ENCODE measurements at regions not wholly inside any gene's neighbourhood (a gene's known extent, or its start where the extent isn't known, plus 50 kb on each side); places are given as distances from the start of the nearest gene placed in this dataset.
"Not testable (repeated sequence)": the region's sequence is repeated elsewhere in the genome, so short reads cannot be mapped to it uniquely, and the experiment has no call there.

GRCh38 chr3:140791368-140791767, 113.5 kb downstream of the TRIM42 start:
- intact Hi-C loops (cut with DNase I): no loop called here

DNA sequence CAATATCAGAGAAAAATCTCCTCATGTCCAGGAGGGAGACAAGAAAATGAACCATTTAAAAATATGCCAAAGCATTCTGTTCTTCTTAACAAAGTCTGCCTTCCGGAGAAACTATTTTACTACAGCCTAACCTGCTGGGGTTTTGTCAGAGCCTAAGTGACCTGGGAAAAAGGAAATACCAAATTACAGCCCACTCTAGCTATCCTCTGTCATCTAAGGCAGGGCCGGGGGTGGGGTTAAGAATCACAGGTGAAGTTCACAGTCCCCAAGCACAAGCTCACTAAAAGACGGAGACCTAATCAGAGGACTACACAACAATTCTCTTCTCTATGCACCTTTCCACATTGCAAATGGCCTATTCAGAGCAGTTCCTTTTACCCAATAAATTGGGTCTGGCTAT, 116.6 kb downstream of the TRIM42 start:
- no peak for DNase-seq
- Histone ChIP-seq H3K27me3 (no peaks in the 10 kb centered on the region), H3K4me3 (no peak overlapping the region), H3K4me1 (replicated peaks in 1 of 2) (no peaks in the 10 kb centered on the region), H3K36me3 (replicated peaks in 1 of 2) (no peaks in the 10 kb centered on the region), H3K27ac (no peak overlapping the region), H3K9me3 (replicated peaks in 1 of 3) (no peaks in the 10 kb centered on the region)
- TF ChIP-seq, protein P1, sequence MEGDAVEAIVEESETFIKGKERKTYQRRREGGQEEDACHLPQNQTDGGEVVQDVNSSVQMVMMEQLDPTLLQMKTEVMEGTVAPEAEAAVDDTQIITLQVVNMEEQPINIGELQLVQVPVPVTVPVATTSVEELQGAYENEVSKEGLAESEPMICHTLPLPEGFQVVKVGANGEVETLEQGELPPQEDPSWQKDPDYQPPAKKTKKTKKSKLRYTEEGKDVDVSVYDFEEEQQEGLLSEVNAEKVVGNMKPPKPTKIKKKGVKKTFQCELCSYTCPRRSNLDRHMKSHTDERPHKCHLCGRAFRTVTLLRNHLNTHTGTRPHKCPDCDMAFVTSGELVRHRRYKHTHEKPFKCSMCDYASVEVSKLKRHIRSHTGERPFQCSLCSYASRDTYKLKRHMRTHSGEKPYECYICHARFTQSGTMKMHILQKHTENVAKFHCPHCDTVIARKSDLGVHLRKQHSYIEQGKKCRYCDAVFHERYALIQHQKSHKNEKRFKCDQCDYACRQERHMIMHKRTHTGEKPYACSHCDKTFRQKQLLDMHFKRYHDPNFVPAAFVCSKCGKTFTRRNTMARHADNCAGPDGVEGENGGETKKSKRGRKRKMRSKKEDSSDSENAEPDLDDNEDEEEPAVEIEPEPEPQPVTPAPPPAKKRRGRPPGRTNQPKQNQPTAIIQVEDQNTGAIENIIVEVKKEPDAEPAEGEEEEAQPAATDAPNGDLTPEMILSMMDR (IDR thresholded peaks at IDR 0.05): no peak
- no peak for TF ChIP-seq POLR2A (IDR thresholded peaks at IDR 0.05)
- 47 to 66% (median 54%) methylated on average over 3 of the region's 3 CpGs for WGBS, 4 donors
- intact Hi-C loops (cut with DNase I): no loop called here

More at GRCh38 chr3:140791368-140791767, 113.5 kb downstream of the TRIM42 start:
- Histone ChIP-seq H3K27me3 (no peaks in the 10 kb centered on the region), H3K36me3 (replicated peaks in 1 of 2) (no peaks in the 10 kb centered on the region), H3K4me1 (replicated peaks in 1 of 2) (no peaks in the 10 kb centered on the region), H3K4me3 (no peak overlapping the region), H3K27ac (no peak overlapping the region), H3K9me3 (replicated peaks in 1 of 3) (no peaks in the 10 kb centered on the region)
- TF ChIP-seq, protein P1 (IDR thresholded peaks at IDR 0.05): no peak
- TF ChIP-seq POLR2A (IDR thresholded peaks at IDR 0.05): no peak
- 72 to 81% (median 73%) methylated on average over 3 of the region's 3 CpGs for WGBS, 4 donors
- no peak for DNase-seq

DNA sequence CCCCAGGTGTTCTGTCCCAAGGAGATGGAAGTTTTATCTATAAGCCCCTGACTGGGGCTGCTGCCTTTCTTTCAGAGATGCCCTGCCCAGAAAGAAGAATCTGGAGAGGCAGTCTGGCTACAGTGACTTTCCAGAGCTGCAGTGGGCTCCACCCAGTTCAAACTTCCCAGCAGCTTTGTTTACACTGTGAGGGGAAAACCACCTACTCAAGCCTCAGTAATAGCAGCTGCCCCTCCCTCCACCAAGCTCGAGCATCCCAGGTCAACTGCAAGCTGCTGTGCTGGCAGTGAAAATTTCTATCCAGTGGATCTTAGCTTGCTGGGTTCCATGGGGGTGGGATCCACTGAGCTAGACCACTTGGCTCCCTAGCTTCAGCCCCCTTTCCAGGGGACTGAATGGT, 125.0 kb downstream of the TRIM42 start:
- 35 to 40% (median 40%) methylated on average over 1 of the region's 1 CpG; no CpG with 5 or more reads in 1 of the 4 donors for WGBS, 4 donors
- H3K27ac ChIP-seq; H3K4me1 ChIP-seq (replicated peaks in 1 of 2); H3K36me3 ChIP-seq (replicated peaks in 1 of 2); DNase-seq; H3K27me3 ChIP-seq; H3K4me3 ChIP-seq; intact Hi-C loops (cut with DNase I); H3K9me3 ChIP-seq (replicated peaks in 1 of 3): not testable (repeated sequence)

DNA sequence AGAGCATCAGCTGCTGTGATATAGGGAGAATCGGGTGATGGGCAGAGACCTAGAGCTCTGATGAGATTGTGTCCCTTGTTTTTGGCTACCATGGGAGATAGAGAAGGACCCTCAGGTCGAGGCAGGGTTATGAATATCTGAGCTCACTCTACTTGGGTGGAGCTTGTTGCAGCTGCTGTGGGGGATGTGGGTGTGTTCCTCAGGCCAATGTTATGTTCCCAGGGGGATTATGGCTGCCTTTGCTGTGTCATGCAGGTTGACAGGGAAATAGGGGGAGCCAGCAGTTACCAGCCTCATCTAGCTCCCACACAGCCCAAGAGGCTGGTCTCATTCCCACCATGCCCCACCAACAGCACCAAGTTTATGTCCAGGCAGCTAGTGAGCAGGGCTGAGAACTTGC, 131.5 kb downstream of the TRIM42 start:
- no peaks in the 10 kb centered on the region for H3K27me3 ChIP-seq
- TF ChIP-seq POLR2A (IDR thresholded peaks at IDR 0.05): no peak
- TF ChIP-seq, protein P1 (IDR thresholded peaks at IDR 0.05): no peak
- H3K4me1 ChIP-seq (replicated peaks in 1 of 2): no peaks in the 10 kb centered on the region
- H3K36me3 ChIP-seq (replicated peaks in 1 of 2): no peaks in the 10 kb centered on the region
- H3K4me3 ChIP-seq: no peak overlapping the region
- H3K9me3 ChIP-seq (replicated peaks in 1 of 3): no peaks in the 10 kb centered on the region
- intact Hi-C loops (cut with DNase I): no loop called here
- WGBS, 4 donors: 63 to 78% (median 70%) methylated on average over 2 of the region's 2 CpGs
- H3K27ac ChIP-seq: no peak overlapping the region
- DNase-seq: no peak

DNA sequence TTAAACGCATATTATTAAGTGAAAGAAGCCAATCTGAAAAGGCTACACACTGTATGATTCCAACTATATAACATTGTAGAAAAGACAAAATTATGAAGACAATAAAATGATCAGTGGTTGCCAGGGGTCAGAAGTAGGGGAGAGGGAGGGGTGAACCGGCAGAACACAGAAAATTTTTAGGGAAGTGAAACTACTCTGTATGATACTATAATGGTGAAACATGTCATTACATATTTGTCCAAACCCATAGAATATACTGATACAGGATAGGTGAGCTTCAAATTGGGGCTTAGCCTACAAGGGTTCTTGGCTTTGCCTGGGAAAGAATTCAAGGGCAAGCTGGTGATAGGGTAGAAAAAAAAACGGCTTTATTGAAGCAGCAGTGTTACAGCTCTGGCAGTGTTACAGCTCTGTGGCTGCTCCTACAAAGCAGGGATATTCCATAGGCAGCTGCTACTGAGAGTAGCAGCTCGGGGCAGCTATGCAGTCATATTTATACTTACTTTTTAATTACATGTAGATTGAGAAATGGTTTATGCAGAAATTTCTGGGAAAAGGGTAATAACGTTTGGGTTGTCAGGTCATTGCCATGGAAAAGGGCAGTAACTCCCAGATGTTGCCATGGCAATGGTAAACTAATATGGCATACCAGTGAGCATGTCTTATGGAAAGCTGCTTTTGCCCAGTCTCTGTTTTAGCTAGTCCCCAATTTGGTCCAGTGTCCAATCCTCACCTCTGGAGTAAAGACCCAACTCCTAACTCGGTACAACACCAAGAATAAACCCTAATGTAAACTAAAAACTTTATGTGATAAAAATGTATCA, 125.1 kb upstream of the SLC25A36 start:
- TF ChIP-seq, protein P1 (IDR thresholded peaks at IDR 0.05): no peak
- no peak for TF ChIP-seq POLR2A (IDR thresholded peaks at IDR 0.05)
- DNase-seq: no peak
- intact Hi-C loops (cut with DNase I): no loop called here
- H3K27ac ChIP-seq: no peak overlapping the region
- no peaks in the 10 kb centered on the region for H3K4me1 ChIP-seq (replicated peaks in 1 of 2)
- H3K9me3 ChIP-seq (replicated peaks in 1 of 3): no peaks in the 10 kb centered on the region
- H3K4me3 ChIP-seq: no peak overlapping the region
- no peaks in the 10 kb centered on the region for H3K27me3 ChIP-seq
- H3K36me3 ChIP-seq (replicated peaks in 1 of 2): no peaks in the 10 kb centered on the region
- 34 to 61% (median 53%) methylated on average over 6 of the region's 6 CpGs for WGBS, 4 donors
